ENCODE measurements at regions not wholly inside any gene's neighbourhood (a gene's known extent, or its start where the extent isn't known, plus 50 kb on each side); places are given as distances from the start of the nearest gene placed in this dataset.
"Not testable (repeated sequence)": the region's sequence is repeated elsewhere in the genome, so short reads cannot be mapped to it uniquely, and the experiment has no call there.

- H3K4me2 ChIP-seq (ENCODE audit: low read length) = no peak overlapping the region
- no peak overlapping the region for H3K4ac ChIP-seq (ENCODE audit: low read depth, low read length)
- no peak overlapping the region for H3K56ac ChIP-seq (ENCODE audit: low read length)
- no peaks in the 10 kb centered on the region for H3K27me3 ChIP-seq (ENCODE audit: insufficient read depth, low read length, poor library complexity)
- H3K79me2 ChIP-seq (ENCODE audit: control insufficient read depth, insufficient read depth, low read length) = no peaks in the 10 kb centered on the region
- H3K4me1 ChIP-seq (ENCODE audit: control insufficient read depth, low read depth, low read length) = no peaks in the 10 kb centered on the region
- DNase-seq = no peak
- H3K36me3 ChIP-seq (ENCODE audit: control insufficient read depth, insufficient read depth, low read length) = no peaks in the 10 kb centered on the region
- no CpG with 5 or more reads among the region's 2 CpGs for WGBS (ENCODE audit: extremely low coverage, insufficient coverage, low lambda C conversion rate)
- H2BK5ac ChIP-seq (ENCODE audit: low read length) = no peak overlapping the region
- H3K4me3 ChIP-seq (ENCODE audit: low read length) = no peak overlapping the region
- H3K9ac ChIP-seq (ENCODE audit: low read length) = no peak overlapping the region
- no peak overlapping the region for H4K8ac ChIP-seq (ENCODE audit: low read depth, low read length)
- no peak overlapping the region for H2BK15ac ChIP-seq (replicated peaks; ENCODE audit: low read depth)
- H3K23ac ChIP-seq (ENCODE audit: low read length) = no peak overlapping the region
- no peaks in the 10 kb centered on the region for H3K79me1 ChIP-seq (ENCODE audit: low read length)
- H2AK5ac ChIP-seq (ENCODE audit: low read length) = no peak overlapping the region
- no peak overlapping the region for H2BK120ac ChIP-seq (ENCODE audit: low read depth, low read length)
- H4K5ac ChIP-seq (ENCODE audit: low read length) = no peak overlapping the region
- no peak overlapping the region for H3K18ac ChIP-seq (ENCODE audit: low read length)
- no peak overlapping the region for H3K27ac ChIP-seq (ENCODE audit: low read depth, low read length)
These were observed 505.6 kb upstream of the API5 start for GRCh38 chr11:42806191-42806590.

DNA sequence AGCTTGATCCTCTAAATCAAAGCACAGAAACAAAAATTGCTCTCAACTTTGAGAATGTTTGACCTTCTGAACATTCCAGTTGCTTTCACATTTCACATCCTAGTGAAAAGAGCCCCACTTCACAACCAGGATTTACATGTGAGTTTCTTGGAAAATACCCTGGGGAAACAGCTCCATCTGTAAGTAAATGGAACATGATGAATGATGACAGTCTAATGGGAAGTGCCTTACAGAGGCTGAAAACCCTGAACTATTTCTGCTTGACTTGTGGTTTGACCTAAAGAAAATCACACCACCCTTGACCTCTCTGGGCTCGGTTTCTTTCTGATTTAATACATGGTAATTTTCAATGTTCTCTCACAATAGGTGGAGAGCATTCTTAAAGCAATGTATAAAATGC lies 499.4 kb upstream of the API5 start:
- Histone ChIP-seq H3K9ac (ENCODE audit: low read length) (no peak overlapping the region), H3K18ac (ENCODE audit: low read length) (no peak overlapping the region), H4K5ac (ENCODE audit: low read length) (no peak overlapping the region), H3K36me3 (ENCODE audit: control insufficient read depth, insufficient read depth, low read length) (no peaks in the 10 kb centered on the region), H3K4me2 (ENCODE audit: low read length) (no peak overlapping the region), H2BK5ac (ENCODE audit: low read length) (no peak overlapping the region), H3K4me3 (ENCODE audit: low read length) (no peak overlapping the region), H4K8ac (ENCODE audit: low read depth, low read length) (no peak overlapping the region), H3K27me3 (ENCODE audit: insufficient read depth, low read length, poor library complexity) (no peaks in the 10 kb centered on the region), H3K23ac (ENCODE audit: low read length) (no peak overlapping the region), H3K56ac (ENCODE audit: low read length) (no peak overlapping the region), H2BK120ac (ENCODE audit: low read depth, low read length) (no peak overlapping the region), H3K79me1 (ENCODE audit: low read length) (no peaks in the 10 kb centered on the region), H2AK5ac (ENCODE audit: low read length) (no peak overlapping the region), H3K79me2 (ENCODE audit: control insufficient read depth, insufficient read depth, low read length) (no peaks in the 10 kb centered on the region), H2BK15ac (replicated peaks; ENCODE audit: low read depth) (no peak overlapping the region), H3K27ac (ENCODE audit: low read depth, low read length) (no peak overlapping the region), H3K4me1 (ENCODE audit: control insufficient read depth, low read depth, low read length) (no peaks in the 10 kb centered on the region), H3K4ac (ENCODE audit: low read depth, low read length) (no peak overlapping the region)
- DNase-seq = no peak
- no CpG with 5 or more reads among the region's 1 CpG for WGBS (ENCODE audit: extremely low coverage, insufficient coverage, low lambda C conversion rate)

GRCh38 chr11:42812960-42813359 lies 498.8 kb upstream of the API5 start:
- no peak overlapping the region for H4K5ac ChIP-seq (ENCODE audit: low read length)
- no peak overlapping the region for H3K4me3 ChIP-seq (ENCODE audit: low read length)
- H3K27me3 ChIP-seq (ENCODE audit: insufficient read depth, low read length, poor library complexity) = no peaks in the 10 kb centered on the region
- H2AK5ac ChIP-seq (ENCODE audit: low read length) = no peak overlapping the region
- H3K27ac ChIP-seq (ENCODE audit: low read depth, low read length) = no peak overlapping the region
- H3K4me1 ChIP-seq (ENCODE audit: control insufficient read depth, low read depth, low read length) = no peaks in the 10 kb centered on the region
- no peaks in the 10 kb centered on the region for H3K36me3 ChIP-seq (ENCODE audit: control insufficient read depth, insufficient read depth, low read length)
- no peaks in the 10 kb centered on the region for H3K79me2 ChIP-seq (ENCODE audit: control insufficient read depth, insufficient read depth, low read length)
- H3K4me2 ChIP-seq (ENCODE audit: low read length) = no peak overlapping the region
- H3K79me1 ChIP-seq (ENCODE audit: low read length) = no peaks in the 10 kb centered on the region
- H3K9ac ChIP-seq (ENCODE audit: low read length) = no peak overlapping the region
- no peak overlapping the region for H2BK120ac ChIP-seq (ENCODE audit: low read depth, low read length)
- no peak overlapping the region for H2BK5ac ChIP-seq (ENCODE audit: low read length)
- H3K4ac ChIP-seq (ENCODE audit: low read depth, low read length) = no peak overlapping the region
- H2BK15ac ChIP-seq (replicated peaks; ENCODE audit: low read depth) = no peak overlapping the region
- H4K8ac ChIP-seq (ENCODE audit: low read depth, low read length) = no peak overlapping the region
- no peak overlapping the region for H3K18ac ChIP-seq (ENCODE audit: low read length)
- H3K56ac ChIP-seq (ENCODE audit: low read length) = no peak overlapping the region
- no CpG with 5 or more reads among the region's 2 CpGs for WGBS (ENCODE audit: extremely low coverage, insufficient coverage, low lambda C conversion rate)
- no peak overlapping the region for H3K23ac ChIP-seq (ENCODE audit: low read length)
- no peak for DNase-seq

DNA sequence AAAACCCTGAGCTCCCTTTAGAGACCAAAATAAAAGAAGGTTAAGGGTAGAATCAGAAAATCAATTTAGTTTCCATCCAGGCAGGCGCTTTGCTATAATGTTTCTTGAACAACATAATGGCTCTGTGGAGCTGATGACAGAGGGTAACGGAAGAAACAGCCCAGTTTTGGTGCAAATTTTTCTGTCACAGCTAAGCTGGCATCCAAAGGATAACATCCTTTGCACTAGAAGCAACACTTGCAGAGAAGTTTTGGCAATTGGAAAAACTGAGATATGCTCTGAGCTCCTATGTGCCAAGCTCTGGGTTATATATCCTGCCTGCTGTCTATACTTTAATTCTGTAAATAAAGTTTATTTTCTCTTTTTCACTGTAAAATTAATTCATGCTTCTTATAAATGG lies 495.3 kb upstream of the API5 start:
- no CpG with 5 or more reads among the region's 2 CpGs for WGBS (ENCODE audit: extremely low coverage, insufficient coverage, low lambda C conversion rate)
- H3K4me1 ChIP-seq (ENCODE audit: control insufficient read depth, low read depth, low read length) = no peaks in the 10 kb centered on the region
- H2BK120ac ChIP-seq (ENCODE audit: low read depth, low read length) = no peak overlapping the region
- no peaks in the 10 kb centered on the region for H3K79me1 ChIP-seq (ENCODE audit: low read length)
- H3K9ac ChIP-seq (ENCODE audit: low read length) = no peak overlapping the region
- no peak overlapping the region for H2BK5ac ChIP-seq (ENCODE audit: low read length)
- no peak overlapping the region for H3K4ac ChIP-seq (ENCODE audit: low read depth, low read length)
- H2AK5ac ChIP-seq (ENCODE audit: low read length) = no peak overlapping the region
- H3K56ac ChIP-seq (ENCODE audit: low read length) = no peak overlapping the region
- no peak overlapping the region for H3K18ac ChIP-seq (ENCODE audit: low read length)
- no peak overlapping the region for H4K5ac ChIP-seq (ENCODE audit: low read length)
- no peak overlapping the region for H3K4me2 ChIP-seq (ENCODE audit: low read length)
- H4K8ac ChIP-seq (ENCODE audit: low read depth, low read length) = no peak overlapping the region
- no peak overlapping the region for H3K27ac ChIP-seq (ENCODE audit: low read depth, low read length)
- no peaks in the 10 kb centered on the region for H3K79me2 ChIP-seq (ENCODE audit: control insufficient read depth, insufficient read depth, low read length)
- no peak overlapping the region for H3K23ac ChIP-seq (ENCODE audit: low read length)
- no peak overlapping the region for H2BK15ac ChIP-seq (replicated peaks; ENCODE audit: low read depth)
- no peak overlapping the region for H3K4me3 ChIP-seq (ENCODE audit: low read length)
- no peaks in the 10 kb centered on the region for H3K27me3 ChIP-seq (ENCODE audit: insufficient read depth, low read length, poor library complexity)
- H3K36me3 ChIP-seq (ENCODE audit: control insufficient read depth, insufficient read depth, low read length) = no peaks in the 10 kb centered on the region
- DNase-seq = no peak

DNA sequence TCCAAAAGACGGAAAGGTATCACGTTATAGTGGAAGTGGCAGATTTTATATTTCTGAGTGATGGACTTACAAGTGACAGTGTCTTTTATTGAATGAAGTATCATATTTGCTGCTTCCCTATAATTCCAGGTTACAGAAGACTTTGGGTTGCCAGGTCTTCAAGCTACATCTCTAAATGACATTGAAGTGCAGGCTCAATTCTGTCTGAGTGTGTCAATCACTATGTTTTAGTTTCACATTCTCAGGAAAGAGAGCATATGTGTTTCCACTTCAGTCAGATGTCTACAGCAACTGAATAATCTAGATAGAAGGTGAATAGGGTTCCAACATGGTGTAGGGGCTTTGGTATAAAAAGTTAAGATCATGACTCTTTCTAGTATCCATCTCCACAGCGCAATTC lies 492.7 kb upstream of the API5 start:
- H3K4me1 ChIP-seq (ENCODE audit: control insufficient read depth, low read depth, low read length) = no peaks in the 10 kb centered on the region
- no peaks in the 10 kb centered on the region for H3K36me3 ChIP-seq (ENCODE audit: control insufficient read depth, insufficient read depth, low read length)
- no peaks in the 10 kb centered on the region for H3K79me2 ChIP-seq (ENCODE audit: control insufficient read depth, insufficient read depth, low read length)
- no peak overlapping the region for H3K27ac ChIP-seq (ENCODE audit: low read depth, low read length)
- no peak overlapping the region for H2BK120ac ChIP-seq (ENCODE audit: low read depth, low read length)
- no peak overlapping the region for H3K4ac ChIP-seq (ENCODE audit: low read depth, low read length)
- H4K5ac ChIP-seq (ENCODE audit: low read length) = no peak overlapping the region
- no peak for DNase-seq
- H3K18ac ChIP-seq (ENCODE audit: low read length) = no peak overlapping the region
- no peaks in the 10 kb centered on the region for H3K79me1 ChIP-seq (ENCODE audit: low read length)
- no peak overlapping the region for H4K8ac ChIP-seq (ENCODE audit: low read depth, low read length)
- H2BK15ac ChIP-seq (replicated peaks; ENCODE audit: low read depth) = no peak overlapping the region
- no peak overlapping the region for H3K4me3 ChIP-seq (ENCODE audit: low read length)
- no peak overlapping the region for H3K56ac ChIP-seq (ENCODE audit: low read length)
- WGBS (ENCODE audit: extremely low coverage, insufficient coverage, low lambda C conversion rate) = no CpG with 5 or more reads among the region's 3 CpGs
- no peak overlapping the region for H2AK5ac ChIP-seq (ENCODE audit: low read length)
- H3K9ac ChIP-seq (ENCODE audit: low read length) = no peak overlapping the region
- H2BK5ac ChIP-seq (ENCODE audit: low read length) = no peak overlapping the region
- no peak overlapping the region for H3K4me2 ChIP-seq (ENCODE audit: low read length)
- no peaks in the 10 kb centered on the region for H3K27me3 ChIP-seq (ENCODE audit: insufficient read depth, low read length, poor library complexity)
- no peak overlapping the region for H3K23ac ChIP-seq (ENCODE audit: low read length)

DNA sequence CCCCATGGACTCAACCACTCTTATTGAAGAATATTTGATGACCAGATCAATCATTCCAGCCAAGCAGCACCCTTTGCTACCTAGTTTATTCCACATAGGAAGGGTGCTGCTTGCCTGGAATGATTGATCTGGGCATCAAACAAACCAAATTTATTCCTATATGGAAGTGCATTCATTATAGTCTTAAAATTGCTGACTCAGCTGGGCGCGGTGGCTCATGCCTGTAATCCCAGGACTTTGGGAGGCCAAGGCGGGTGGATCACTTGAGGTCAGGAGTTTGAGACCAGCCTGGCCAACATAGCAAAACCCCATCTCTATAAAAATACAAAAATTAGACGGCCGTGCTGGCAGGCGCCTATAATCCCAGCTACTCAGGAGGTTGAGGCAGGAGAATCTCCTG lies 489.6 kb upstream of the API5 start:
- not testable (repeated sequence) for H3K23ac ChIP-seq (ENCODE audit: low read length); H3K4me3 ChIP-seq (ENCODE audit: low read length); H4K5ac ChIP-seq (ENCODE audit: low read length); DNase-seq; H3K4ac ChIP-seq (ENCODE audit: low read depth, low read length); H3K18ac ChIP-seq (ENCODE audit: low read length); H3K4me2 ChIP-seq (ENCODE audit: low read length); H2BK120ac ChIP-seq (ENCODE audit: low read depth, low read length); H3K79me2 ChIP-seq (ENCODE audit: control insufficient read depth, insufficient read depth, low read length); H3K9ac ChIP-seq (ENCODE audit: low read length); H4K8ac ChIP-seq (ENCODE audit: low read depth, low read length); H3K56ac ChIP-seq (ENCODE audit: low read length); H2BK15ac ChIP-seq (replicated peaks; ENCODE audit: low read depth); H2BK5ac ChIP-seq (ENCODE audit: low read length); H2AK5ac ChIP-seq (ENCODE audit: low read length); H3K36me3 ChIP-seq (ENCODE audit: control insufficient read depth, insufficient read depth, low read length); H3K27me3 ChIP-seq (ENCODE audit: insufficient read depth, low read length, poor library complexity); H3K79me1 ChIP-seq (ENCODE audit: low read length); H3K4me1 ChIP-seq (ENCODE audit: control insufficient read depth, low read depth, low read length); H3K27ac ChIP-seq (ENCODE audit: low read depth, low read length)
- WGBS (ENCODE audit: extremely low coverage, insufficient coverage, low lambda C conversion rate) = no CpG with 5 or more reads among the region's 6 CpGs
